Spleen (tissue), 11 donors: ENCODE measurements at regions not wholly inside any gene's neighbourhood (a gene's known extent, or its start where the extent isn't known, plus 50 kb on each side); places are given as distances from the start of the nearest gene placed in this dataset.

Experiments used
- DNase-seq: peaks from one replicate; pipeline ENCODE4 v3.0.0-alpha.2; 2020
- H3K27ac ChIP-seq, 8 donors: fragments of 200-600 bp; sonication (generic) in 7 of 8; 1 replicate in 4 of 8; 2 replicates in 4 of 8; pipeline versions ENCODE4 v1.5.0 to v1.8.0; 2016 to 2021; ENCODE audit warnings: inconsistent platforms in 4 of 8, mild to moderate bottlenecking in 4 of 8, moderate library complexity in 1 of 8
- H3K27me3 ChIP-seq, 7 donors: fragments of 200-600 bp; sonication (generic) in 6 of 7; replicated peaks in 1 of 7; 1 replicate in 4 of 7; 2 replicates in 3 of 7; pipeline versions ENCODE4 v1.5.0 to v1.8.0; 2016 to 2021; ENCODE audit warnings: inconsistent platforms in 3 of 7, mild to moderate bottlenecking in 1 of 7
- H3K36me3 ChIP-seq, 6 donors: fragments of 200-600 bp; sonication (generic) in 5 of 6; 1 replicate in 4 of 6; 2 replicates in 2 of 6; pipeline versions ENCODE4 v1.5.0 to v1.8.0; 2016 to 2021; ENCODE audit warnings: inconsistent platforms in 2 of 6
- H3K4me1 ChIP-seq, 6 donors: fragments of 200-600 bp; sonication (generic) in 5 of 6; 1 replicate in 3 of 6; 2 replicates in 3 of 6; pipeline versions ENCODE4 v1.5.0 to v1.8.0; 2016 to 2021; ENCODE audit warnings: inconsistent platforms in 3 of 6
- H3K4me3 ChIP-seq, 8 donors: fragments of 200-600 bp; sonication (generic) in 7 of 8; 1 replicate in 4 of 8; 2 replicates in 4 of 8; pipeline versions ENCODE4 v1.5.0 to v1.8.0; 2016 to 2021; ENCODE audit warnings: inconsistent platforms in 4 of 8, mild to moderate bottlenecking in 4 of 8, moderate library complexity in 2 of 8
- H3K9me3 ChIP-seq, 8 donors: fragments of 200-600 bp; sonication (generic) in 7 of 8; 1 replicate in 4 of 8; 2 replicates in 4 of 8; pipeline versions ENCODE4 v1.5.0 to v1.8.0; 2016 to 2021; ENCODE audit warnings: inconsistent platforms in 4 of 8
- POLR2A ChIP-seq, 3 donors: fragments of 450-650 bp; IDR thresholded peaks; one replicate each; pipeline ENCODE4 v1.5.1; 2017; ENCODE audit warnings: antibody characterized with exemption in 3 of 3, mild to moderate bottlenecking in 1 of 3
- POLR2AphosphoS5 ChIP-seq, 3 donors: sonication (generic); formaldehyde crosslinking; IDR thresholded peaks; one replicate each; pipeline ENCODE4 v1.5.1; 2017; ENCODE audit warnings: antibody characterized with exemption in 3 of 3
- WGBS, 5 donors: extraction: QIAGEN DNeasy Blood & Tissue Kit in 3 of 5; methylation state at CpG; one replicate each; pipeline versions ENCODE4 v1.1.5 to v1.1.7; 2013 to 2018; 5-methylcytosine and 5-hydroxymethylcytosine counted together
- intact Hi-C: fragments of 100-400 bp; cut with DNase I; formaldehyde crosslinking; loops from one replicate; pipeline ENCODE4 v1.15.0; 2023; ENCODE audit warnings: low total_unique reads
- TF ChIP-seq, protein P1 (sequence below), 11 experiments: fragments of 200-600 bp in 7 of 11; fragments of 450-650 bp in 4 of 11; sonication (generic) in 4 of 11; IDR thresholded peaks in 8 of 11; conservative IDR thresholded peaks in 3 of 11; 1 replicate in 7 of 11; 2 replicates in 4 of 11; pipeline versions ENCODE4 v1.4.0 to v1.8.0; 2016 to 2021; ENCODE audit warnings: antibody characterized with exemption in 11 of 11, inconsistent platforms in 4 of 11, mild to moderate bottlenecking in 1 of 11
- donor health status: healthy with polysubstance abuse.
- donor health status: DM: no; HTN: no; CAD: no; lungs with moderate emphysema.
- donor health status: DM: no; HTN: no; CAD: no.
- donor health status: Bipolar disorder and iron deficiency.
- donor health status: healthy.
- donor health status: DM: no; HTN: no; CAD: no.
- donor health status: DM: yes; HTN: yes; CAD: no.

- Histone ChIP-seq H3K4me1 (no peaks in the 10 kb centered on the region), H3K9me3 (no peaks in the 10 kb centered on the region), H3K36me3 (no peaks in the 10 kb centered on the region), H3K27me3 (no peaks in the 10 kb centered on the region), H3K27ac (no peak overlapping the region), H3K4me3 (no peak overlapping the region)
- intact Hi-C loops = no loop called here
- WGBS, 5 donors = 76 to 90% (median 86%) methylated on average over 9 of the region's 9 CpGs
- DNase-seq = no peak
- TF ChIP-seq POLR2AphosphoS5 (IDR thresholded peaks at IDR 0.05) = no peak
- no peak for TF ChIP-seq POLR2A (IDR thresholded peaks at IDR 0.05)
- TF ChIP-seq, protein P1, sequence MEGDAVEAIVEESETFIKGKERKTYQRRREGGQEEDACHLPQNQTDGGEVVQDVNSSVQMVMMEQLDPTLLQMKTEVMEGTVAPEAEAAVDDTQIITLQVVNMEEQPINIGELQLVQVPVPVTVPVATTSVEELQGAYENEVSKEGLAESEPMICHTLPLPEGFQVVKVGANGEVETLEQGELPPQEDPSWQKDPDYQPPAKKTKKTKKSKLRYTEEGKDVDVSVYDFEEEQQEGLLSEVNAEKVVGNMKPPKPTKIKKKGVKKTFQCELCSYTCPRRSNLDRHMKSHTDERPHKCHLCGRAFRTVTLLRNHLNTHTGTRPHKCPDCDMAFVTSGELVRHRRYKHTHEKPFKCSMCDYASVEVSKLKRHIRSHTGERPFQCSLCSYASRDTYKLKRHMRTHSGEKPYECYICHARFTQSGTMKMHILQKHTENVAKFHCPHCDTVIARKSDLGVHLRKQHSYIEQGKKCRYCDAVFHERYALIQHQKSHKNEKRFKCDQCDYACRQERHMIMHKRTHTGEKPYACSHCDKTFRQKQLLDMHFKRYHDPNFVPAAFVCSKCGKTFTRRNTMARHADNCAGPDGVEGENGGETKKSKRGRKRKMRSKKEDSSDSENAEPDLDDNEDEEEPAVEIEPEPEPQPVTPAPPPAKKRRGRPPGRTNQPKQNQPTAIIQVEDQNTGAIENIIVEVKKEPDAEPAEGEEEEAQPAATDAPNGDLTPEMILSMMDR (IDR thresholded peaks at IDR 0.05 in 8 of 11, conservative IDR thresholded peaks at IDR 0.05 in 3 of 11) = no peak
These were observed 434.4 kb upstream of the TSHZ3 start for GRCh38 chr19:31783592-31783991.

DNA sequence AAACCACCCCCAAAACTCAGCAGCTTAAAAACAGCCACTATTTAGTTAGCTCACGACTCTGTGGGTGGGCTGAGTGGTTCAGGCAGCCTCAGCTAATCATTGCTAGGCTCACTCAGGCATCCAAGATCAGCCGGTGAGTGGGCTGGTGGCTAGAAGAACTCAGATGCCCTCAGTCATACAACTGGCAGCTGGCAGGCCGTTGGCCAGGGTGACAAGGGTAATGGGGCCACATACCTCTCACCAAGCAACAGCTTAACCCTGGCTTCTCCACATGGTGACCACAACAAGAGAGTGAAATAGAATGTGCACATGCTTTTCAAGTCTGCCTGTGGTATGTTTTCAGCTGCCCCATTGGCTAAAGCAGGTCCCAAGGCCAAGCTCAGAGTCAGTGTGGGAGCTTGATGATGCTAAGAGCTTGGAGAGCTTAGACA, 435.4 kb upstream of the TSHZ3 start:
- WGBS, 5 donors = 45 to 58% (median 53%) methylated on average over 3 of the region's 3 CpGs
- TF ChIP-seq POLR2AphosphoS5 (IDR thresholded peaks at IDR 0.05) = no peak
- TF ChIP-seq, protein P1 (IDR thresholded peaks at IDR 0.05 in 8 of 11, conservative IDR thresholded peaks at IDR 0.05 in 3 of 11) = no peak
- no peak for TF ChIP-seq POLR2A (IDR thresholded peaks at IDR 0.05)
- H3K4me3 ChIP-seq = no peak overlapping the region
- no peaks in the 10 kb centered on the region for H3K27me3 ChIP-seq
- no peaks in the 10 kb centered on the region for H3K36me3 ChIP-seq
- H3K27ac ChIP-seq = no peak overlapping the region
- intact Hi-C loops = no loop called here
- H3K4me1 ChIP-seq = no peaks in the 10 kb centered on the region
- no peaks in the 10 kb centered on the region for H3K9me3 ChIP-seq
- DNase-seq = no peak

DNA sequence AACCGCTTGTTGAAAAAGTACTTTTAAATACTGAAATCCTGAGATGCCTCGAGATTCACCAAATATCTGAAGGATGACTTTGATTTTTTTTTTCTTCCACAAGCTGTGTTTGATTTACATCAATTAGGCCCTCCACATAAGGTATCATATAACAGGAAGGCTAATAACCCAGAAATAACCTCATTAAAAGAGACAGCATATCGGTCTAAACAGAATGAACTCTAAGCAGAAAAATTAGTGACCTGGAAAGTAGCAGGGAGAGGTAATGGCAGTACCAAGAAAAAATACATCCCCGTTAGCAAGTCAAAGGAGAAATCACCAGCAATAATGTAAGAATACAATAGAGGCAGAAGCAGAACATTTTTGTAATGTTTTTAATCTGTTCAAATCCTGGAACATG, 452.4 kb upstream of the TSHZ3 start:
- DNase-seq = no peak
- H3K27ac ChIP-seq = no peak overlapping the region
- WGBS, 5 donors = 81 to 93% (median 83%) methylated on average over 4 of the region's 4 CpGs
- peaks cover 0 to 13% (median 2%) of the 10 kb centered on the region in 8 donors for H3K9me3 ChIP-seq
- H3K27me3 ChIP-seq = peaks cover 0 to 6% (median 0%) of the 10 kb centered on the region in 7 donors
- no peaks in the 10 kb centered on the region for H3K4me1 ChIP-seq
- no peaks in the 10 kb centered on the region for H3K36me3 ChIP-seq
- no peak overlapping the region for H3K4me3 ChIP-seq
- intact Hi-C loops = no loop called here
- TF ChIP-seq, protein P1 (IDR thresholded peaks at IDR 0.05 in 8 of 11, conservative IDR thresholded peaks at IDR 0.05 in 3 of 11) = no peak
- no peak for TF ChIP-seq POLR2A (IDR thresholded peaks at IDR 0.05)
- no peak for TF ChIP-seq POLR2AphosphoS5 (IDR thresholded peaks at IDR 0.05)

- Histone ChIP-seq H3K4me1 (no peaks in the 10 kb centered on the region), H3K4me3 (no peak overlapping the region), H3K36me3 (no peaks in the 10 kb centered on the region), H3K27ac (no peak overlapping the region), H3K27me3 (peaks cover 0 to 6% (median 0%) of the 10 kb centered on the region in 7 donors), H3K9me3 (peaks cover 0 to 5% (median 0%) of the 10 kb centered on the region in 8 donors)
- intact Hi-C loops = no loop called here
- DNase-seq = no peak
- TF ChIP-seq, protein P1 (IDR thresholded peaks at IDR 0.05 in 8 of 11, conservative IDR thresholded peaks at IDR 0.05 in 3 of 11) = no peak
- TF ChIP-seq POLR2AphosphoS5 (IDR thresholded peaks at IDR 0.05) = no peak
- TF ChIP-seq POLR2A (IDR thresholded peaks at IDR 0.05) = no peak
- 81 to 94% (median 92%) methylated on average over 6 of the region's 6 CpGs for WGBS, 5 donors
These were observed 454.7 kb upstream of the TSHZ3 start for GRCh38 chr19:31803835-31804446.
